ENCODE measurements at regions not wholly inside any gene's neighbourhood (a gene's known extent, or its start where the extent isn't known, plus 50 kb on each side); places are given as distances from the start of the nearest gene placed in this dataset.

- DNase-seq, result no peak
These were observed 248.9 kb upstream of the SLC24A2 start for GRCh38 chr9:20037699-20038098.

DNA sequence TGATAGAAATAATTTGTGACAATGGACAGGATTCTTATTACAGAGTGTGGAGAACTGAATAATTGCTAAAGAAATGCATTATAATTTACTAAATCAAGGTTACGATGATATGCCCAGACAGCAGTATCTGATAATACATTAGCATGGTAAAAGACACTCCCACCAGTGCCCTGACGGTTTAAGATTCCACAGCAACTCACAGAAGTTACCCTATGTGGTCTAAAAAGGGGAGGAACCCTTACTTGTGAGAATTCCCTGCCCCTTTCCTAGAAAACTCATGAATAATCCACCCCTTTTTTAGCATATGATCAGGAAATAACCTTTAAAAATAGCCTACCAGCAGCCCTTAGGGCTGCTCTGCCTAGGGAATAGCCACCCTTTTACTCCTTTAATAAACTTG, 244.7 kb upstream of the SLC24A2 start:
- DNase-seq, result no peak

GRCh38 chr9:20032413-20033006, 243.7 kb upstream of the SLC24A2 start:
- no peak for DNase-seq

DNA sequence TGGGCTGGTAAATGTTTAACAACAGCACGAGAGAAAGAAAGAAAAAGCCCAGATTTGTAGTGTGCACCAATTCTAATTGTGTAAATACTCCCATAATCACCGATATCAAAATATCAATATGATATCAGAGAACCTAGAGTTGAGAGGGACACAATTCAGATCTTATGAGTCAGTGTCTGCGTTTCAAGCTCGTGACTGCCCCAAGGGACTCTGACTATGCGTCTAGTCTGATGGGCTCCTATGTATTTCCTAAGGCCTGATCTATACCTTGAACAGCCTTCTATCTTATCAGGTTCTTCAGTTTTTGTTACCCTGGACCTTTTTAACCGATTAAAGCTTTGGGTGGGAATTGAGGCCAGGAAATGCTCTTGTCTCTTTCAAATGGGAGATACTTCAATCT, 243.0 kb upstream of the SLC24A2 start:
- no peak for DNase-seq

GRCh38 chr9:20030671-20031070, 241.8 kb upstream of the SLC24A2 start:
- no peak for DNase-seq

- DNase-seq, result no peak
These were observed 241.4 kb upstream of the SLC24A2 start for GRCh38 chr9:20030221-20030620.

- DNase-seq, result no peak
These were observed 240.0 kb upstream of the SLC24A2 start for GRCh38 chr9:20028849-20029231.

- DNase-seq, result no peak
These were observed 239.5 kb upstream of the SLC24A2 start for GRCh38 chr9:20028192-20028848.

GRCh38 chr9:20023961-20024571, 235.2 kb upstream of the SLC24A2 start:
- no peak for DNase-seq

DNA sequence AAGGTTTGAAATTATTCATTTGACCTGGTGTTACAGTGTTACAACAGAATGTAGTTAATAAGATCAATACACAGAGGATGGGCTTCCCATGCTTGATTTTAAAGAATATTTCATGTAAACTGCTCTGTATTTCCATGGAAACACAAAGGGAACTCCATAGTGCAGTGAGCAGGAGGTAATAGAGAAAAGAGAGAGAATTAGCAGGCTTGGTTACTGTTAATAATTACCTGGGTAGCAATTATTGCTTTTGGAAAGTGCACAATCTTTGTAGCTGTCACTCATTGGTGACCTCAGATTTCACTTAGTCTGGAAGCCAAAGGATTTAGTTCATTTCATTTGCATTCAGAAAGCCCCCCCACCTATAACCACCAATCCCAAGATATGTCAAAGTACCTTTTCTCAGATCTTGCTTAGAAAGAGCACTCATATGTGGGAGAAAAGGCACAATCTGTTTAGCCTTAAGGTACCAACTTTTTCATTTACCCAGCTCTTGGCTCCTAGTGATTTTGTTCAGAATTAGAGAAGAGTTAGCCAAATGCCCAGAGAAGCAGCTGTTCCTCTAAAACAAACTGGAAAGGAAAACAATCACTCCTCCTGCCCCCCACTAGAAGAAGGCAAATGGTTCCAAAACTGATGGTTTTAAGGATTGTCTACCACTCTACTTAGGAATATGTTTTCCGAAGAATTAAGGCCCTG, 234.5 kb upstream of the SLC24A2 start:
- no peak for DNase-seq

GRCh38 chr9:20022410-20022809, 233.6 kb upstream of the SLC24A2 start:
- no peak for DNase-seq

DNA sequence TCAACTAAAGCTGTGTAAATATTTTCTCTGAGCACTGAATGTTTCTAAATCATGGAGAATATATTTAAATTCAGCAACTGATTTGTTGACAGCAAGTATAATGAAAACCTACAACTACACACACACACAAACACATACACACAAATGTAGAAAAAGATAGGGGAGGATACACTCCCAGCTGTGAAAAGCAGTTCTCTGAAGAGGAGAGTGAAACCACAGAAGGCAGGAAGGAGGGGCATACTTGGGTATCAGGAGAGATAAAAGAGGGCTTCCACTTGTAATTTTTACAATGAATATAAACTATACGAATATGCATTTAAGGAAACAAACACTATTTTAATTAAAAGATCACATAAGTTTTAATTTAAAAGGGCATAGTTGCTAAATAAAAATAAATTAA, 227.8 kb upstream of the SLC24A2 start:
- no peak for DNase-seq

- no peak for DNase-seq
These were observed 226.6 kb upstream of the SLC24A2 start for GRCh38 chr9:20015427-20015931.

DNA sequence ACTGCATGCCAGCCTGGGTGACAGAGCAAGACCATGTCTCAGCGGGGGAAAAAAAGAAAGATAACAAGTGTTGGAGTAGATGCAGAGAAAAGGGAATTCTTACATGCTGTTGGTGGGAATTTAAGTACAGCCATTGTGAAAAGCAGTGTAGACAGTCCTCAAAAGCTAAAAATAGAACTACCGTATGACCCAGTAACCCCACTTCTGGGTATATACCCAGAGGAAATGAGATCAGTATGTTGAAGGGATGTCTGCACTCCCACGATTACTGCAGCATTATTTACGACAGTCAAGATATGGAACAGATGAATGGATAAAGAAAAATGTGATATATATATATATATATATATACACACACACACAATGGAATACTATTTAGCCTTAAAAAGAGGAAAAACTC, 225.3 kb upstream of the SLC24A2 start:
- no peak for DNase-seq

- no peak for DNase-seq
These were observed 223.4 kb upstream of the SLC24A2 start for GRCh38 chr9:20012232-20012631.

DNA sequence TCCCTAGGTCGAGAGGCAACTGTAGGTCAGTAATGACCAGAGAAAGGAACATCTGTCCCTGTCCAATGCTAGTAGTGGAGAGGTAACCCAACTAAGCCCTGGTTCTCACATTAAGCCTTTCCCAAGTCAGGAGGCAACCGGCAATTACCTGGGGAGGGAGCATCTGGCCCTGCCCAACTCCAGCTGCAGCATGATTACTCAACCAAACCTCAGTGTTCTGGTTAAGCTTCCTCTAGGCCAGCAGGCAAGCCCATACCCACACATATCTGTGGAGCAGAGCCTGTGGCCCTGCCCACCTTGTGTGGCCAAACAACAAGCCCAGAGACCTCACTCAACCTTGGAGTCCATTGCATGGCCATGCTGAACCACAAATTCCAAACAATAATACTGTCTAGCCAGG, 220.8 kb upstream of the SLC24A2 start:
- no peak for DNase-seq

DNA sequence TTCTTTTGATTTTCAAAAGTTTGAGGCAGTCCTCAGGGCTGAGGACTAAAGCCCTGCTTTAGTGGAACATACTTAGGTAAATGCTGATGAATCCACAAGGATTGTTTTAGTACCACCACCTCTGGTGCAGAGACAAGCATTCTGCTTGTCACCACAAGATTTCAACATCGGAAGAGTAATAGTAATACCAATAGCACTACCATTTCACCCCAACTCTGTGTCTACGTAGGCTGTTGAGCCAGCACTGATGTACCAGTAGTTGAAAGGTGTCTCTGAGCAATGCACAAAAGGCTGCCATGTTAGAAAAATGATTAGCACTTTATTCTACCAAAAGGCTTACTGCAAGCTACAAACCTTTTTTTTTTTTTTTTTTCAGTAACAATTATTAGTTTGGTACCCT, 213.2 kb upstream of the SLC24A2 start:
- DNase-seq, result no peak

DNA sequence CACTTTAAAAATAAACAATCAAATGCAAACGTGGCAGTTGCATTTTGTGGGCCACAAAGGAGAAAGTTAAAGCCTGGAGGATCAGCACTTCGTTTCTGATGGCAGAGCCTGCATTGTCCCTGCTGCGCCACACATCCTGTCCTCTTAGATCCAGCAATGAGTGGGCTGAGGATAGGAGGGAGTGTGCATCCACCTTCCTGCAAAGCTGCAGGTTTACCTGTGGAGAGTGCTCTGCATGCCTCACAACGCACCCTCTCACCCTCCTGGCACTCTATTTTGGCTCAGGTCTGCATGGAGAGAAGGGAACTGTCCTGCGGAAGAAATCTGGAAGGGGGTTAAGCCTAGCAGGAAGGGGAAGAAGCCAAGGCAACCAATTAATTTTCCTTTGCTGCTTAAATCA, 212.2 kb upstream of the SLC24A2 start:
- no peak for DNase-seq

GRCh38 chr9:19999491-20000057, 210.7 kb upstream of the SLC24A2 start:
- DNase-seq, result no peak

GRCh38 chr9:19998823-19999455, 210.1 kb upstream of the SLC24A2 start:
- DNase-seq, result no peak

GRCh38 chr9:19998153-19998552, 209.3 kb upstream of the SLC24A2 start:
- no peak for DNase-seq

DNA sequence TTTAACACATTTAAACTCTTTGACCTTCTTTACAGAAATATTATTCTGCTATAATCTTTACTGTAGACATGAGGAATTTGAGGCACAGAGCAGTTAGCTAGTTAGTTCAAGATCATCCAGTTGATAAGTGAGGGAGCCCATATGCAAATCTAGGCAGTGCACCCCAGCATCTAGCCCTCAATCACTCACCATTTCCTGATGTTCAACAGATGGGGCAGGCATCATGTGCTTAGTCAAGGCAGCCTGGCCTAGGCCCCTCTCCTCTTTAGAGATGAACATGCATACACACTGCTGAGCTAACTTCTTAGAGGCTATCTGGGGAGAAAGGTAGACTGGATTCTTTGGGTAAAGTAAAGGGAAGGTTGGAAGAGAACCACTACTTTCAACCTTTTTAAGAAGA, 206.8 kb upstream of the SLC24A2 start:
- DNase-seq, result no peak

GRCh38 chr9:19994296-19994695, 205.5 kb upstream of the SLC24A2 start:
- DNase-seq, result no peak

Measured in NCI-H1694 treated with DMSO at 0.1 percent for 48 hours (cell line).